ENCODE measurements at regions not wholly inside any gene's neighbourhood (a gene's known extent, or its start where the extent isn't known, plus 50 kb on each side); places are given as distances from the start of the nearest gene placed in this dataset.

DNA sequence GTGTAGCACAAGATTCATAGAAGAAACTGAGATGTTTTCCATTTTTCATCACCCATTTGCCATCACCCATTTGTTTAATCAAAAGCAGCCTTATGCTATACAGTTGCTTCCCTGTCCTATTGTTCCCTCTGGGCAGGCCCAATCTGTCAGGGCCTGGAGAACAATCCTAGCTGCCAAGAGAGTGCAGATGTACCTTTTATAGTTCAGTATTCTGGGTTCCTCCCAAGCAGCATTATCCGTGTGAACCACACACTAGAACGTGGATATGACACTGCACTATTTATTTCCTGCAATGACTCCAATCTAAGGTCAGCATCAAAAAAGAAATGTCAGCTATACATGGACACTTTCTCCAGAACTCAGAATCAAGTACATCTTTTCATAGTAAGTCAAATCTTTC is 269.0 kb downstream of the ADGRA3 start:
- Histone ChIP-seq H4K20me1 (replicated peaks; ENCODE audit: control insufficient read depth, extremely low read depth, insufficient read depth, low read length) (no peaks in the 10 kb centered on the region), H2AFZ (ENCODE audit: low read depth, low read length) (no peak overlapping the region), H3K9me1 (replicated peaks; ENCODE audit: control insufficient read depth, extremely low read depth, insufficient read depth, low read length) (no peaks in the 10 kb centered on the region), H3K27ac (ENCODE audit: insufficient read depth, low read depth, low read length) (no peak overlapping the region), H3K4me1 (ENCODE audit: control insufficient read depth, extremely low read depth, insufficient read depth, low read length) (no peaks in the 10 kb centered on the region), H3K4me2 (ENCODE audit: insufficient read depth, low read length) (no peak overlapping the region), H3K27me3 (ENCODE audit: control insufficient read depth in 2 of 2, insufficient read depth in 2 of 2, low read length in 2 of 2) (no peaks in the 10 kb centered on the region), H3K9ac (replicated peaks; ENCODE audit: extremely low read depth, insufficient read depth, low read length) (no peak overlapping the region), H3K36me3 (ENCODE audit: control insufficient read depth in 2 of 2, extremely low read depth in 1 of 2, insufficient read depth in 2 of 2, low read length in 2 of 2) (no peaks in the 10 kb centered on the region), H3K9me3 (replicated peaks; ENCODE audit: control insufficient read depth, insufficient read depth, low read length) (peaks cover 2% of the 10 kb centered on the region), H3K79me2 (ENCODE audit: control insufficient read depth, insufficient read depth, low read length) (no peaks in the 10 kb centered on the region), H3K4me3 (replicated peaks in 1 of 3; ENCODE audit: insufficient read depth in 1 of 3, low read depth in 1 of 3, low read length in 3 of 3) (no peak overlapping the region)
- intact Hi-C loops (cut with micrococcal nuclease) (no loop called here), dilution Hi-C loops (cut with MboI; ENCODE audit: extremely low pct_ligation_motif_present, low sequenced_read_pairs) (no loop called here)
- TF ChIP-seq MYC (IDR thresholded peaks at IDR 0.05; ENCODE audit: low read depth, low read length) (no peak), MAX (IDR thresholded peaks at IDR 0.05; ENCODE audit: insufficient read depth, insufficient read length) (no peak), POLR2AphosphoS5 (IDR thresholded peaks at IDR 0.05; ENCODE audit: insufficient read depth, low read depth, low read length) (no peak), FOS (IDR thresholded peaks at IDR 0.05; ENCODE audit: borderline replicate concordance, insufficient read depth, low read length) (no peak), EZH2 (IDR thresholded peaks at IDR 0.05; ENCODE audit: borderline replicate concordance, low read depth, low read length, severe bottlenecking) (no peak), POLR2A (IDR thresholded peaks at IDR 0.05; ENCODE audit: low read depth, low read length) (no peak), JUN (IDR thresholded peaks at IDR 0.05; ENCODE audit: borderline replicate concordance, insufficient read depth, insufficient read length, low read depth) (no peak), GATA2 (IDR thresholded peaks at IDR 0.05; ENCODE audit: insufficient read depth, insufficient read length, low read depth, low read length) (no peak)
- TF ChIP-seq, protein P1, sequence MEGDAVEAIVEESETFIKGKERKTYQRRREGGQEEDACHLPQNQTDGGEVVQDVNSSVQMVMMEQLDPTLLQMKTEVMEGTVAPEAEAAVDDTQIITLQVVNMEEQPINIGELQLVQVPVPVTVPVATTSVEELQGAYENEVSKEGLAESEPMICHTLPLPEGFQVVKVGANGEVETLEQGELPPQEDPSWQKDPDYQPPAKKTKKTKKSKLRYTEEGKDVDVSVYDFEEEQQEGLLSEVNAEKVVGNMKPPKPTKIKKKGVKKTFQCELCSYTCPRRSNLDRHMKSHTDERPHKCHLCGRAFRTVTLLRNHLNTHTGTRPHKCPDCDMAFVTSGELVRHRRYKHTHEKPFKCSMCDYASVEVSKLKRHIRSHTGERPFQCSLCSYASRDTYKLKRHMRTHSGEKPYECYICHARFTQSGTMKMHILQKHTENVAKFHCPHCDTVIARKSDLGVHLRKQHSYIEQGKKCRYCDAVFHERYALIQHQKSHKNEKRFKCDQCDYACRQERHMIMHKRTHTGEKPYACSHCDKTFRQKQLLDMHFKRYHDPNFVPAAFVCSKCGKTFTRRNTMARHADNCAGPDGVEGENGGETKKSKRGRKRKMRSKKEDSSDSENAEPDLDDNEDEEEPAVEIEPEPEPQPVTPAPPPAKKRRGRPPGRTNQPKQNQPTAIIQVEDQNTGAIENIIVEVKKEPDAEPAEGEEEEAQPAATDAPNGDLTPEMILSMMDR (IDR thresholded peaks at IDR 0.05; ENCODE audit: extremely low read depth in 1 of 2, insufficient read depth in 1 of 2, low read depth in 1 of 2, low read length in 2 of 2) = no peak
- DNase-seq (ENCODE audit: low read depth, low spot score) = no peak
- no peak for FAIRE-seq
- BruUV-seq (replicated peaks) = no TSS peak
- ChIA-PET CTCF (interaction anchor here (1.1 kb wide), 1 partner anchor 9 kb away, joined by 3 read pairs; no protein-coding TSS in a partner anchor), POLR2A (no interaction called here)

Data from endothelial cell of umbilical vein (primary cell).